Peyer's patch (tissue), 4 donors: ENCODE measurements at regions not wholly inside any gene's neighbourhood (a gene's known extent, or its start where the extent isn't known, plus 50 kb on each side); places are given as distances from the start of the nearest gene placed in this dataset.

Source experiments
- POLR2A ChIP-seq, 2 donors: fragments of 450-650 bp; IDR thresholded peaks; one replicate each; pipeline ENCODE4 v1.5.1; 2017; ENCODE audit warnings: antibody characterized with exemption in 2 of 2, mild to moderate bottlenecking in 2 of 2, moderate library complexity in 2 of 2
- TF ChIP-seq, protein P1 (sequence below), 6 experiments: fragments of 450-650 bp in 4 of 6; fragments of 200-600 bp in 2 of 6; sonication (generic) in 1 of 6; IDR thresholded peaks; one replicate each; pipeline ENCODE4 v1.5.1; 2017 to 2019; ENCODE audit warnings: antibody characterized with exemption in 6 of 6, mild to moderate bottlenecking in 3 of 6, moderate library complexity in 1 of 6

GRCh38 chr4:4776335-4776734, 83.1 kb upstream of the MSX1 start:
- TF ChIP-seq, protein P1, sequence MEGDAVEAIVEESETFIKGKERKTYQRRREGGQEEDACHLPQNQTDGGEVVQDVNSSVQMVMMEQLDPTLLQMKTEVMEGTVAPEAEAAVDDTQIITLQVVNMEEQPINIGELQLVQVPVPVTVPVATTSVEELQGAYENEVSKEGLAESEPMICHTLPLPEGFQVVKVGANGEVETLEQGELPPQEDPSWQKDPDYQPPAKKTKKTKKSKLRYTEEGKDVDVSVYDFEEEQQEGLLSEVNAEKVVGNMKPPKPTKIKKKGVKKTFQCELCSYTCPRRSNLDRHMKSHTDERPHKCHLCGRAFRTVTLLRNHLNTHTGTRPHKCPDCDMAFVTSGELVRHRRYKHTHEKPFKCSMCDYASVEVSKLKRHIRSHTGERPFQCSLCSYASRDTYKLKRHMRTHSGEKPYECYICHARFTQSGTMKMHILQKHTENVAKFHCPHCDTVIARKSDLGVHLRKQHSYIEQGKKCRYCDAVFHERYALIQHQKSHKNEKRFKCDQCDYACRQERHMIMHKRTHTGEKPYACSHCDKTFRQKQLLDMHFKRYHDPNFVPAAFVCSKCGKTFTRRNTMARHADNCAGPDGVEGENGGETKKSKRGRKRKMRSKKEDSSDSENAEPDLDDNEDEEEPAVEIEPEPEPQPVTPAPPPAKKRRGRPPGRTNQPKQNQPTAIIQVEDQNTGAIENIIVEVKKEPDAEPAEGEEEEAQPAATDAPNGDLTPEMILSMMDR (IDR thresholded peaks at IDR 0.05), result no peak
- no peak for TF ChIP-seq POLR2A (IDR thresholded peaks at IDR 0.05)
